GM18907 (cell line): ENCODE measurements at regions not wholly inside any gene's neighbourhood (a gene's known extent, or its start where the extent isn't known, plus 50 kb on each side); places are given as distances from the start of the nearest gene placed in this dataset.
"Not testable (repeated sequence)": the region's sequence is repeated elsewhere in the genome, so short reads cannot be mapped to it uniquely, and the experiment has no call there.

ENCODE experiments used
- ATAC-seq: cut with Tn5 transposase; IDR thresholded peaks from one replicate; pipeline ENCODE4 v1.9.1; 2021; ENCODE audit warnings: mild to moderate bottlenecking, moderate library complexity; ENCODE audit not compliant: unreplicated experiment

DNA sequence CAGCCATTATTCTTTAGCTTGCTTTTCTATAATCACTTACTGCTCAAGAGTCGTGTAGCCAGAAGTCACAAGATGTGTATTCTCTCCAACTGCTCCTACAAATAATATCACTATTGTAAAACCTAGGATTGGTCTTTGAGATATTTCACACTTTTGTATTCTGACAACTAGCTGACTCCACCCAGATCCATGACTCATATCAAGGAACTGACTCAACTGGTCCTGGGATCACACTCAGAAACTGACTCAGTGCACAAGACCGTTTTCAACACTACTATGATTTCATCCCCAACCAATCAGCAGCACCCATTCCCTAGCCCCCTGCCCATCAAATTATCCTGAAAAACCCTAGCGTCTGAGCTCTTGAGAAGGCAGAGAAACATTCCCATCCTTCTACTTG, 56.5 kb upstream of the ORC5 start:
- no peak for ATAC-seq

DNA sequence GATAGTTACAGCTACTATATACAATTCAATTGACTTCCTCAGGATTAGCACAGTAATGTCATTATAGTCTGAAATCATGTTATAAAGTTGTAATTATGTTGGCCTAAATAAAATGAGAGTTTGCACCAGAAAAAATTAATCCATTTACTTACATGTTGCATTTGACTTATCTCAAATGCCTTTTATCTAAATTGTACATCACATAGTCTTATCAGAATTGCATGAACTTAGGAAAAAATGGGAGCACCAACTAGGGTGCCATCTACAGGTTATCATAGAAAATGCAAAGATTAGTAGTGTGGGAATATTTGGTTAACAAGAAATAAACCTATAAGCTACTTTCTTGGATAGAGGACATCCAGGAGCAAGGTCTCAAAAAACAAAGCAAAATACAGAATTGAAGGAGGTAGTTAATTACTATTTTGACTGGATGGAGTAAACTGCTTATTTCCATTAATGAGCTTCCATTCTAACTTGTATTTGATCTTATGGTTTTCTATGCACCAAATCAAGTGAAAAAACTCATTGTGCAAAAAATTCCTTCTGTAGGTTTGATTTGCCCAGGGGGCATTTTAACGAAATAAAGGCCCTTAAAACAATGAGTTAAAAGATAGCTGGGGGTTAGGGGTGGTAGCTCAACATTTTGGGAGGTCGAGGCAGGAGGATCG, 60.0 kb upstream of the ORC5 start:
- no peak for ATAC-seq

DNA sequence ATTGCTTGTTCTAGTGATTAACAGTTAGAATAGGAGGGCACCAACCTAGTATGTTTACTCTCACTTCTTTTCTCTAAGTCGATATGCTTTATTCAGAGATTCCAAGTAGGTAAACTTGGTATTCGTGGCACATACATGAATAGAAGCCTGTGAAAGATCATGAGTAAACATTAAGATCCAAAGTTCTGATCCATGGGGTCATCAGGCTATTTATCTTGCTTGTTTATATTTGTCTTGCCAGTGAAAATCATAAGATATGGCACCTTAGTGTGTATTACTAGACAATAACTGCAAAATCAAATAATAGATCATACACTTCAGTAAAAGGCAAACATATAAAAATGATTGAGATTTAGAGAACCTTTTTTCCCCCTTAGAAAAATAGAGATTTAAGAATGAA, 56.5 kb upstream of the LHFPL3 start:
- no peak for ATAC-seq

DNA sequence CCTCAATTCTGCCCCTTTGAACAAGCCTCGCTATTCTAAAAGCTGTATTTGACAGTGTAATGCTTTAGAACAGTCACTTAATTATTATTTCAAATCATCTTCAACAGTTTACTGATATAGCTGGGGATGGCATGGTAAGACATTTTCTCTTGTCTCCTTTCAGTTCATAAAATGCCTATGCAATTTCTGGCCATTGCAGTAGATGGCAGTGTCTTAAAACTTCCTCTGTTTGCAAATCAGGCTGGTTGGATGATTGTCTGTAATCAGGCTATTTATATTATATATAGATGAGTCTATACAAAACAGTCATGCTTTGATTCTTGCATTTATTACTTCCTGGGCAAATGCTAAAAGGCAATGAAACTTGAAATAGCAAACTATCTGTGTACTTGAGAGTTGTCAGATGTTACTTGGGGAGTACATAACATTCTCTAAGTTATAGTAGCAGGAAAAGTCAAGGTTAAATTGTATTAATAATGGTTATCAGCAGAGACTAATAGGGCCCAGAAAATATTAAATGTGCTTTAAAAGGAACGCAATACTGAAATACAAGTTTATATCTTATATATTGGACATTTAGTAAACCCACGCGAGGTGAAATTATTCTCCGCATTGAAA, 55.5 kb upstream of the LHFPL3 start:
- ATAC-seq, result peak; percentile 43

DNA sequence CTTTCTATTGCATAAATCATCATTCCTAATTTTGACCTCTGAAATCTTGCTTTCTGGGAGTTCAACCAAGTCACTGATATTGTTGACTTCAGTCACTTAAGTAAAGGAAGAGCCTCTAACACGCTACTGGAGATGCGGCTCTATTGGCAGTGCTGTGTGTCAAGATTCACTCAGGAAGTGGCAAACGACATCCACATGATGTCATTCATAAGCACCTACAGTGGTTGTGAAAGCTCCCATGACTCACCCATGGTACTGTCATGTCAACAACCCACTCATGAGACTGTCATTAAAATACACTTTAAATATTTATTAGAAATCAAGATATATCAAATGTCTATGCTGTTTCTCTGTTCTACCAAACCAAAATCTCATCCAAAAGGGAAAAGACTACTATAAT, 52.5 kb upstream of the LHFPL3 start:
- no peak for ATAC-seq

DNA sequence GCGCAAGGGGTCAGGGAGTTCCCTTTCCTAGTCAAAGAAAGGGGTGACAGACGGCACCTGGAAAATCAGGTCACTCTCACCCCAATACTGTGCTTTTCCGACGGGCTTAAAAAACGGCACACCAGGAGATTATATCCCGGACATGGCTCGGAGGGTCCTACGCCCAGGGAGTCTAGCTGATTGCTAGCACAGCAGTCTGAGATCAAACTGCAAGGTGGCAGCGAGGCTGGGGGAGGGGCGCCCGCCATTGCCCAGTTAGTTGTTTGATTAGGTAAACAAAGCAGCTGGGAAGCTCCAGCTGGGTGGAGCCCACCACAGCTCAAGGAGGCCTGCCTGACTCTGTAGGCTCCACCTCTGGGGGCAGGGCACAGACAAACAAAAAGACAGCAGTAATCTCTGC, 51.7 kb upstream of the LHFPL3 start:
- not testable (repeated sequence) for ATAC-seq
